Fibroblast of gingiva (primary cell): ENCODE measurements at regions not wholly inside any gene's neighbourhood (a gene's known extent, or its start where the extent isn't known, plus 50 kb on each side); places are given as distances from the start of the nearest gene placed in this dataset.

ENCODE experiments used
- DNase-seq: peaks from one replicate; pipeline ENCODE4 v3.0.0-alpha.2; 2011; ENCODE audit warnings: low read depth

DNA sequence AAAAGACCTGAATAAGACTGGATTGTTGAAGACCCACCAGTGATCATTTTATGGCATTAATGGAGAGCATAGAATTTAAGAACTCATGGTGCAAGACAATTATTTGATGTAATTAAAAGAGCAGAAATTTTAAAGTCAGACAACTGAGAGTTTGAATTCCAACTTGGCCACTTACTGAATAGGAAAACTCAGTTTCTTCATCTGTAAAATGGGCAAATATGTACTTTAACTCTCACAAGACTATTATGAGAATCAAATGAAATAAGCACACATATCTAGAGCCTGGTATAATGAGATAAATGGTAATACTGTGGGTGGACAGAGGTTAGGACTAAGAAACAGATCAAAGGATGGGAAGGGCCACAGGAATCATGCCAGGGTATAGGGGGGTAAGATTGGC, 88.0 kb downstream of the SOX9 start:
- DNase-seq: no peak

- no peak for DNase-seq
Observed at GRCh38 chr17:72212041-72212440, 91.2 kb downstream of the SOX9 start.

GRCh38 chr17:72215490-72215889, 94.7 kb downstream of the SOX9 start:
- no peak for DNase-seq

- no peak for DNase-seq
Observed at GRCh38 chr17:72215928-72216327, 95.1 kb downstream of the SOX9 start.

- DNase-seq: no peak
Observed at GRCh38 chr17:72219137-72219823, 98.5 kb downstream of the SOX9 start.

- DNase-seq: no peak
Observed at GRCh38 chr17:72219824-72220493, 99.1 kb downstream of the SOX9 start.

- DNase-seq: no peak
Observed at GRCh38 chr17:72222661-72223380, 102.0 kb downstream of the SOX9 start.

DNA sequence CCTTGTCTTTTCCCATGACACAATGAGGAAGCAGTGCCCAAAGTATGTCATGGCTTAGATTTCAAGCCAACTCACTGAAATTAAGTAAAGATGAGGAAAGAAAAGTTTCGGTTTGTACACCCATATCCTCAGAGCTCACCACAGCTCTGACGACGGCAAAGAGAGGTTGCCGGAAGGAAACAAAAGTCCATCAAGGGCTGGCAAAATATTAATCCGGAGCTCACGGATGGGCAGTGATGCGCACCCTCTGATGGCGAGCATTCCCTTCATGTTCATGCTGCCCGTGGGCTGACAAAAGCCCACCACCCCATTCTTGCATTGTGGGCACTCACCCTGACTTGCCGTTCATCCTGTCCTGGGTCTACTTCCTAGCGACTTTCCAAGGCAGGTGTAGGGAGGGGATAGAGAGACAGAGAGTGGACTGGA, 103.1 kb downstream of the SOX9 start:
- DNase-seq: no peak

DNA sequence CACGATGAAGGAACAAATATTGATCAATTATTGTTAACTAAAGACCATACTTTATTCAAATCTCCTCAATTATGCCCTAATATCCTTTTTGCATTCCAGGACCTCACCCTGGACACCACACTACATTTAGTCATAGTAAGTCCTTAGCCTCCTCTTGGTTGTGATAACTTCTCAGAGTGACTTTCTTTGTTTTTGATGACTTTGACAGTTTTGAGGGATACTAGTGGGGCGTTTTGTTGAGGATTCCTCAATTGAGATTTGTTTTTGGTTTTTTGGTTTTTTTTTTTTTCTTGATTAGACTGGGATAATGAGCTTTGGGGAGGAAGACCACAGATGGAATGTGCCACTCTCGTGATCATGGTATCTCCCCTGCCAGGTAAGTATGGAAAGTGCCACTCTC, 105.5 kb downstream of the SOX9 start:
- no peak for DNase-seq

- DNase-seq: no peak
Observed at GRCh38 chr17:72233986-72234385, 113.2 kb downstream of the SOX9 start.

GRCh38 chr17:72234985-72235384, 114.2 kb downstream of the SOX9 start:
- no peak for DNase-seq

- no peak for DNase-seq
Observed at GRCh38 chr17:72236980-72237633, 116.3 kb downstream of the SOX9 start.

- no peak for DNase-seq
Observed at GRCh38 chr17:72238157-72238673, 117.4 kb downstream of the SOX9 start.

DNA sequence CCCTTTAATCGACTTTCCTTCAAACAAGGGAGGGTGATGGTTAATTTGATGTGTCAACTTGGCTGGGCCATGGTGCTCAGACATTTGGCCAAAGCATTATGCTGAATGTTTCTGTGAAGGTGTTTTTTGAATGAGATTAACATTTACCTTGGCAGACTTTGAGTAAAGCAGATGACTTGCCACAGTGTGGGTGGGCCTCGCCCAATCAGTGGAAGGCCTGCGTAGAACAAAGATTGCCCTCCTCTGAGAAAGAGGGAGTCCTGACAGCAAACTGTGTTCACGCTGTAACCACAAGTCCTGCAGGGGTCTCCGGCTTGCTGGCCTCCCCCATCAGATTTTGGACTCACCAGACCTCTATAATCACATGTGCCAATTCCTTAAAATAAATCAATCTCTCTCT, 118.7 kb downstream of the SOX9 start:
- no peak for DNase-seq

GRCh38 chr17:72240333-72240732, 119.5 kb downstream of the SOX9 start:
- DNase-seq: no peak

GRCh38 chr17:72244494-72244893, 123.7 kb downstream of the SOX9 start:
- peak; percentile 46 for DNase-seq

DNA sequence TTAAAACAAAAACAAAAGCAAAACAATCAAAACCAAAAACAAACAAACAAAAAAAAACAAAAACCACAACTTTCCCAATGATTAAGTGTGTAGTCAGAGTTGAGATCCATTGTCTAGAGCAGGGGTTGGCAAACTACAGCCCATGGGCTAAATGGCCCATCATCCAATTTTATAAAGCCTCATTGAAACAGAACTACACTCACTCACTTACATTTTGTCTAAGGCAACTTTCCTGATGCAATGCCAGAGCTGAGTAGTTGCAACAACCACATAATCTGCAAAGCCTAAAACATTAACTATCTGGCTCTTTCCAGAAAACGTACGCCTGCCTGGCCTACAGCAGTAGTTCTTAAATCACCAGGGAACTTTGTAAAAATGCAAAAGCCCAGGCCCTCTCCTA, 124.1 kb downstream of the SOX9 start:
- DNase-seq: peak; percentile 46

- DNase-seq: no peak
Observed at GRCh38 chr17:72249441-72249840, 128.6 kb downstream of the SOX9 start.

- DNase-seq: no peak
Observed at GRCh38 chr17:72250206-72250605, 129.4 kb downstream of the SOX9 start.

DNA sequence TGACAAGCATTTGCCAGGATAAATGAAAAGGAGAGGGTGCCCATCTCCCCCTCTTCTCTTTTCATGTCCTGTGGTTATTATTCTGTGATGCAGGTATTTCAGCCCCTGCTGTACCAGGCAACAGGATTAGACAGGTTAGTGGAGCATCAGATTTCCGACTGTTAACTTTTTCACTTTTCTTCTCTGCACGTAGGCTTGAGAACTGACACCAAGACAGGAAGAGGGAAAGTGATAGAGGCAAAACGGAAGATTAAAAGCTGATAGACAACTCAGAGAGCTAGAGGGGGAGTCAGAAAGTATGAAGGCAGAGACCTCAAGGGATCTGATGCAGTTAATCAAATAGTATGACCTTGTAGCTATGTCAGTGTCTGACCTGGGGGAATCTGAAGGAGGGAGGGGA, 132.8 kb downstream of the SOX9 start:
- DNase-seq: no peak

GRCh38 chr17:72254808-72255449, 134.1 kb downstream of the SOX9 start:
- no peak for DNase-seq

GRCh38 chr17:72255481-72255880, 134.7 kb downstream of the SOX9 start:
- no peak for DNase-seq
